Endothelial cell of umbilical vein (primary cell): ENCODE measurements at regions not wholly inside any gene's neighbourhood (a gene's known extent, or its start where the extent isn't known, plus 50 kb on each side); places are given as distances from the start of the nearest gene placed in this dataset.

Experiments used
- CTCF ChIP-seq, 2 donors: IDR thresholded peaks; 1 replicate in 1 of 2; 2 replicates in 1 of 2; pipeline ENCODE4 v1.5.1; 2011; ENCODE audit warnings: low read length in 2 of 2, mild to moderate bottlenecking in 2 of 2, moderate library complexity in 2 of 2, control low read depth in 1 of 2, inconsistent platforms in 1 of 2, low read depth in 1 of 2; ENCODE audit not compliant: insufficient read depth in 1 of 2; ENCODE audit errors: extremely low read depth in 1 of 2
- EZH2 ChIP-seq: IDR thresholded peaks from 2 replicates; pipeline ENCODE4 v1.6.1; 2012; ENCODE audit warnings: borderline replicate concordance, low read depth, mild to moderate bottlenecking, moderate library complexity, low read length, inconsistent platforms; ENCODE audit not compliant: severe bottlenecking
- FOS ChIP-seq: IDR thresholded peaks from 2 replicates; pipeline ENCODE4 v1.6.1; 2011; ENCODE audit warnings: mild to moderate bottlenecking, low read length, moderate library complexity, borderline replicate concordance; ENCODE audit not compliant: insufficient read depth
- JUN ChIP-seq: IDR thresholded peaks from 2 replicates; pipeline ENCODE4 v1.6.1; 2011; ENCODE audit warnings: borderline replicate concordance, low read depth; ENCODE audit not compliant: insufficient read length, insufficient read depth
- MAX ChIP-seq: IDR thresholded peaks from 2 replicates; pipeline ENCODE4 v1.6.1; 2011; ENCODE audit not compliant: insufficient read depth, insufficient read length
- MYC ChIP-seq: IDR thresholded peaks from one replicate; pipeline ENCODE4 v1.6.1; 2011; ENCODE audit warnings: mild to moderate bottlenecking, low read depth, low read length
- POLR2A ChIP-seq: IDR thresholded peaks from 2 replicates; pipeline ENCODE4 v1.6.1; 2012; ENCODE audit warnings: low read depth, mild to moderate bottlenecking, control low read depth, low read length
- POLR2AphosphoS5 ChIP-seq: IDR thresholded peaks from 2 replicates; pipeline ENCODE4 v1.6.1; 2012; ENCODE audit warnings: low read depth, mild to moderate bottlenecking, control low read depth, low read length, moderate library complexity; ENCODE audit not compliant: insufficient read depth

GRCh38 chr2:65716698-65717097, 284.3 kb upstream of the SPRED2 start:
- TF ChIP-seq MAX = no peak
- TF ChIP-seq POLR2AphosphoS5 = no peak
- TF ChIP-seq EZH2 = no peak
- no peak for TF ChIP-seq CTCF (IDR thresholded peaks at IDR 0.05; ENCODE audit: extremely low read depth in 1 of 2, insufficient read depth in 1 of 2, low read depth in 1 of 2, low read length in 2 of 2)
- no peak for TF ChIP-seq POLR2A
- TF ChIP-seq JUN = no peak
- TF ChIP-seq FOS = no peak
- no peak for TF ChIP-seq MYC
